ENCODE measurements at regions not wholly inside any gene's neighbourhood (a gene's known extent, or its start where the extent isn't known, plus 50 kb on each side); places are given as distances from the start of the nearest gene placed in this dataset.

DNA sequence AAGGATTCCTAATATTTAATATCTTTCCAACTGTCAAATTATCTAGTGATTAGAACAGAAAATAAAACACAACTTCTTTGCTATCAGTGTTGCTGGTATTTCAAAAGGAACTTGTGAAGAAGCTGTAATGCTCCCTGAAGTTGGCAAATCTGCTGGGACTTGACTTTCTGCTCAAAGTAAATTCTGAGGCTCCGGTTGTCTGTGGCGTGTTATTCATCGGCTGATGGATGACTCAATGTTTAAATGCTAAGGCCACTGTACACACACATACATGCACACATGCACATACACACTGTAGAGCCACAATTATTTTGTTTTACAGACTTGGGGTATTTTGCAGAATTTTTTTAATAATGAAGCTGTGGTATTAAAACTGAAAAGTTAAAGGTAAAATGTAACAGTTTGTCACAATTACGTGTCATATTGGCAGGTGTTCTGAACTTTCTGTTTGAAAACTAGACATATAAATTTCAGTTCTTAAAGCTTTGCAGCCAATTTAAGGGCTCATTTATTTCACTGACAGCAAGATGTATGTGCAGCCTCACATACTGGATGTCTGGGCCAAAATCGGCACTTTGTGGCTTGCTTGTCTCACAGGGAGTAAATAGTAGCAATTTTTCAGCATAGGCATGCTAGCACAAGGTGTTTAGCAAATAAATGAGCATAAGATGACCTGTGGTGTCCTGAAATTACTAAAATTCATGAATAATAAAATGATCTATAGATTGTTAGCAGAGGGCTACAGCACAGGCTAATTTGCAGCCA, 1691.7 kb upstream of the PCDH20 start:
- DNase-seq (ENCODE audit: low spot score), result no peak

DNA sequence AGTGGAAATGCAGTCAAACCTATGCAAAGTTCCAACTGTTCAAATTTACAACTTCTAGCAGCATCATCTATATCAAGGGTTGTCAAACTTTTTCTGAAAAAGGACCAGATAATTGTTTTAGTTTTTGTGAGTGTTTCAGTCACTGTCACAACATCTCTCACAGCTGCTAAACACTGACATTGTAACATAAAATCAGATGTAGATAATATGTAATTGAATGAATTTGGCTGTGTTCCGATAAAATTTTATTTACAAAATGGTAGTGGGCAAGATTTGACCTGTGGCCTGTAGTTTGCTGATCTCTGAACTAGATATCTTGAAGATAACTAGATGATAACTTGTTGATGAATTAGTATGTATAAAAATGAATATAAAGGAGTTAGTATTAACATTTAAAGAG, 1679.1 kb upstream of the PCDH20 start:
- DNase-seq (ENCODE audit: low spot score), result no peak

DNA sequence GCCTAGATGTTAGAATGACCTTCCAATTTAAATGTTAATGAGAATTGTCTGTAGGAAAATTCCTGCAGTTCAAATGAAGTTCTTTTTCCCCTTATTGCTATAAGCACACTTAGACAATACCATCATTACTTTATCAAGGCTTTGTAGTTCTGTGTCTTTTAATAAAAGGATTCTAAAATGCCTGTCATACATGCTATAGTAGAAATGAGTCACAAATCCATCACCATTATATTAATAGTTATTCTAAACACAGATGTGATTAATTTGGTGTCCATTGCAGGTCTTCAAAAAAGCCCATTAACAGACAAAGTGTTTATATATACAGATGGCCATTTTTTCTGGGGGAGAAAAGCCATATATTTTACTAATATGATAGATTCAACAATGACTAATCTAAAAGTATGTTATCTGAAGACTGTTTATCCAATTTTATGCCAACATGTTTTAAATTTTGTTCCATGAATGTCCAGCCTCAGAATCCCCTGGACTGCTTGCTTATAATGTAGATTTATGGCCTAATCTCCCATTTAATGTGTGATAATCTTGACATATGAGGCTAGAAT, 1678.3 kb upstream of the PCDH20 start:
- no peak for DNase-seq (ENCODE audit: low spot score)

DNA sequence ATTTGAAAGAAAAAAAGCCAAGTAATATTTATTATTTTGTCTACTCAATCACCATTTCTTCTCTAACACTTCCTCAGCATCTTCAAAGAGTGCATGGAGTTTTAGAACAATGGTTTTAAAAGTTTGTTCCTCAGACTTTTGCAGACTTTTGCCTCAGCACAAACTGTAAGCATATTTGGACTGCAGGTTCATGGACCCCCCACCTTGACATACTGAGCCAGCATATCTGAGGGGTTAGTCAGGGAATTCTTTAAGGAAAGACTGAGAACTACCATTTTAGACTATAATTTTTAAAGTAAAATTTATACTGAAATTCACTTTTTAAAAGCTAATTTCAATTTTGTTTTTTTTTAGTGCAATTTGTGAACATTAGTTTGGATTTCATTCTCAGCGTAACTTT, 1676.8 kb upstream of the PCDH20 start:
- DNase-seq (ENCODE audit: low spot score), result no peak

DNA sequence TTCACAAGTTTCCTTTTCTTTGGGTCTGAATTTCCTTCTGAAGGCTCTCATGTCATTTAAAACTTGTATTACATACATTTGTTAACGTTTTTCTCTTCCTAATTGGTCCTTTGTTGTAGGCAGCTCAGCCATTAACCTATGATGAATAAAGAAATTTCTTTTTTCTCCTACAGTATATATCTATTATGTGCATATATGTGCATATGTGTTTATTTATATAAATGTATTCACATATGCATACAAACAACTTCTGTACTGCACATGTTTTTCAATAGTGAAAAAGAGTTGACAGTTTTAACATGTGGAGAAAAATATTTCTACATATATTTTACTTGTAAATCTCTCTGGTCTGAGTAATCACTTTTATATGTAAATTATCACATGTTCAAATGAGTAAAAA, 1674.9 kb upstream of the PCDH20 start:
- DNase-seq (ENCODE audit: low spot score), result no peak

DNA sequence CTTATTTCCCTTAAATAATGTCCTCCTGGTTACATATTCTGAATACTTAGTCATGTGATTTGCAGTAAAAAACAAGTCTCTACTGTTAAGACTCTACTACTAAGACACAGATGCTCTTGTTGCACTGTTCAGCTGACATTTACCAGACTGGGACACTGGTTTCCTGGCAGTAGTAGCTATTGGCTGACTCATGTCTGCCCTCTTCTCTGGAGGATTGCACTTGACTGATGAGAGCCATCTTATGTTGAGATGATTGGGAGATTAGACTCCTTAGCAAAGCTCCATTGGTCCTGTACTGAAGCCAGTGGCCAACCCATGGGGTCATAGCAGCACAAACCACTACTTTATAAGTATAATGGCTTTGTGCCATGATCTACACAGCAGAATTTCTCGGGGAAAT, 1672.6 kb upstream of the PCDH20 start:
- no peak for DNase-seq (ENCODE audit: low spot score)

DNA sequence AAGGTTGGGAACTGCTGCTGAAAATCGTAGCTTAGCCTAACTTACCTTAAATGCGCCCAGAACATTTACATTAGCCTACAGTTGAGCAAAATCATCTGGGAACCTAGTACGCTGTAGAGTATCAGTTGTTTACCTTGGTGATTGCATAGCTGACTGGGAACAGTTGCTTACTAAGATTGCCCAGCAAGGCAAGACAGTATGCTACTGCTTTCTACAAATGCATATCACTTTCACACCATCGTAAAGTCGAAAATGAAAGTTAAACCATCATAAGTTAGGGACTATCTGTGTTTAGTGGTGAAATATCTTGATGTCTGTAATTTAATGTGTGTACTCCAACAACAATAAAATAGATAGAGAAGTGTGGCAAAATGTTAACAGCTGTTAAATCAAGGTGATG, 1670.6 kb upstream of the PCDH20 start:
- no peak for DNase-seq (ENCODE audit: low spot score)

DNA sequence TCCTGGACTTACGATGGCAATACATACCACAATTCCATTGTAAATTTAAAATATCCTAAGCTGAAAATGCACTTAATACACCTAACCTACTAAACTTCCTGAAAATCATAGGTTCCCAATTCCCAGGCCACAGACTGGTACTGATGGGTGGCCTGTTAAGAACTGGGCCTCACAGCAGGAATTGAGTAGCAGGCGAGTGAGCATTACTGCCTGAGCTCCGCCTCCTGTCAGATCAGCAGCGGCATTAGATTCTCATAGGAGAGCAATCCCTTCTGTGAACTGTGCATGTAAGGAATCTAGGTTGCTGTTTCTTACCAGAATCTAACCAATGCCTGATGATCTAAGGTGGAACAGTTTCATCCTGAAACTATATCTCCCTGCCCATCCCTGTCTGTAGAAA, 1670.2 kb upstream of the PCDH20 start:
- no peak for DNase-seq (ENCODE audit: low spot score)

DNA sequence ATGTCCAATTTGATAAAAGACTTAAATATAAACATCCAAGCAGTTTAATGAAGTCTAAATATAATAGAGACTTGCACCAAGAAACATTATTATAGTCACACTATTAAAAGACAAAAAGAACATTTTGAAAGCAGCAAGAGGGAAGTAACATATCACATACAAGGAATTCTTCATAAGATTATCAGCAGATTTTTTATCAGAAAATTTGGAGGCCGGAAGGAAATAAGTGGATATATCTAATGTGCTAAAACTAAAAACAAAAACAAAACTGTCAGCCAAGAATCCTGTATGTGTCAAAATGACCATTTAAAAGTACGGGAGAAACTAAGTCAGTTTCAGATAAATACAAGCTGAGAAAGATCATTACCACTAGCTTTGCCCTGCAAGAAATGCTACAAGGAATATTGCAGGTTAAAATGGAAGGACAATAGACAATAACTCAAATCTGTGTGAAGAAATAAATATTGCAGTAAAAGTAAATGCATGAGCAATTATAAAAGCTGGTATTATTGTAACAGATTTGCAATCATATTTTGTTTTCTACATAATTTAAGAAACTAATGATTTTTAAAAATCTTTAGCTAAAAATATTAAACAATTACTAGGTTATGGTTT, 1665.9 kb upstream of the PCDH20 start:
- no peak for DNase-seq (ENCODE audit: low spot score)

DNA sequence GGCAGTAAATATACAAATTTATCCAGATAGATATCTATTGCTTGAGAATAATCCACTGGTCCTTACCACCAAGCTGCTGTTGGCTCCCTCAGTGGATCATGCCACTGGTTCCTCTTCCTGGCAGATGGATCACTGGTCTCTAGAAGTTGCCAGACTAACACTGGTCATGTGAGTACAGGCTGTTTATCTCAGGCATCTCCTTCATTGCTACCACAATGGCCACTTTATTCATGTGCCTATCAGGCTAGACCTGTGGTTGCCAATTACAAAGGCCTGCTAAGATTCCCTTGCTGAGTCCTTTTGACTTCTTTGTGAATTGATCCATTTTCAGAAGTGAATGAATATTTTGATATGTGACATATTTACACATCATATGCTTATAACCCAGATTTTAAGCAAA, 1659.5 kb upstream of the PCDH20 start:
- DNase-seq (ENCODE audit: low spot score), result no peak

DNA sequence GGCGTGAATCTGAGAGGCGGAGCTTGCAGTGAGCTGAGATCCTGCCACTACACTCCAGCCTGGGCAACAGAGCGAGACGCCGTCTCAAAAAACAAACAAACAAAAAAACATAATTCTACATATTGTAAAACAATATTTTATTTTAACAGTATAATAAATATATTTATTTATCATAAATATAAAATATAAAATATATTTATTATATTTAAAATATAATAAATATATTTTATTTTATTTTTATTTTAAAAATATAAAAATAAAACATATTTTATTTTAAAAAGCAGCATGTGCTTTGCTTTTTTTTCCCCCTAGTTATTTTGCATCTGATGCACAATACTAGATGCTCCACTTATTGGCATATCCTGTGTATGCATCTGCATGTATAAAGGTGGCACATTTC, 1634.6 kb upstream of the PCDH20 start:
- no peak for DNase-seq (ENCODE audit: low spot score)

DNA sequence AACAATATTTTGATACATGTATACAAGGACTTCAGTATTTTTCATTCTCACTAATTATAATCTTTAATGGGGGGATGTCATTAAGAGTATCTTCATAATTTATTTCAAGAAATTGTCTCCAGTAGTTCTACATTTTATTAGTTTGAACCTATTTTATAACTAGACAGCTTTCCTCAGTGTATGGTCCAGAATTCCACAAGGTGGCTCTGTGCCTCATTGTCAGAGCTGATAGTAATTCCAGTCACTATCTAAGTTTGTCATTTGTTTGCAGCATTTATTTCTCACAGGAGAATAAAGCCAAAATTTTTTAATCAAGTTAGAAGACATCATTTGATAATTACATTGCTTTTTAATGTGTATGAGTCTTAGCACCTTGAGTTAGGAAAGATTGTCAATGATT, 1633.0 kb upstream of the PCDH20 start:
- no peak for DNase-seq (ENCODE audit: low spot score)

DNA sequence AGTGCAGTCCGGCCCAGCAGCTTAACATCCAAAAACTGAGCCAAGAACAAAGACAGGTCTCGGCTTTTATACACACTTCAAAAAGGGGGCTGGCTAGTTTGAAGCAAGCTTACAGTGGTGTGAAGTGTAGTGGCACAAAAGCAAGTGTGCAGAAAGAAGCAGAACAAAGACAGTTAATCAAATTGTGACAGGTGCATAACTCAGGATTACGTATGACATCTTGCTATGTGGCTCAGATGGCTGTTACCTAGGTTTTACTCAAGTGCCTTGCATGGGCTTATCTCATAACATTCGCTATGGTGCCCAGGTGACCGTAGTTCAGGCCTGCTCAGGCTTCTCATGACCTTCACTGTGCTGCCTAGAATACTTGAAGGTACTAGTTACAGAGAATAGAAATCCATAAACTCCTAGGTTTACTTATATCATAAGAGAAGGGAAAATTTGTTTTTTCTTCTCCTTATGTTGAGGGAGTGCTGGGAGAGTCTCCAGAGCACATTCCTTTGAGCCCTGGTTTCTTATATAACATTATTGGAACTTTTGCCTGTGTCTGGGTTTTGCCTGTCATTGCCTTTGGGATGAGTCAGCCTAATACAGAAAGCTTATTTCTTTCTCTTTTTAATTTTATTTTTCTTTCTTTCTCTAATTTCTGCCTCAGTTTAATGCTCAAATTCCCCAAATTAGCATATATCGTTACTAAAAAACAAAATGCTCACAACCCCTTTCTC, 1629.1 kb upstream of the PCDH20 start:
- no peak for DNase-seq (ENCODE audit: low spot score)

DNA sequence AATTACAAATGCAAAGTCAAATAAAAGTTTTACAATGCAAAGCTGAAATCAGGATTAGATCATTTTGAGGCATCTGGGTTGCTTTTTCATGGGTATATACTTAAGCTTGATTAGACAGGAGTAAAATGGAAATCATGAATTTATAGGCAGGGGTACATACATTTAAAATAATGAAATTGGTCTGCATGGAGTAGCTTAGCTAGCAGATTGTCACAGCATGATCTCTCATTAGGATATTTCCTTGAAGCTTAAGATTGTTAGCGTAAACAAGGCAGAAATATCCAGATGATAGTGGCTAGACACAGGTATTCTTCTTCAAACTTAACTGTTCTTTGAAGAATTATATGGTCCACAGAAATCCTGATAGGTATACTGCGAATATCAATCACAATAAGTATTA, 1627.0 kb upstream of the PCDH20 start:
- DNase-seq (ENCODE audit: low spot score), result no peak

DNA sequence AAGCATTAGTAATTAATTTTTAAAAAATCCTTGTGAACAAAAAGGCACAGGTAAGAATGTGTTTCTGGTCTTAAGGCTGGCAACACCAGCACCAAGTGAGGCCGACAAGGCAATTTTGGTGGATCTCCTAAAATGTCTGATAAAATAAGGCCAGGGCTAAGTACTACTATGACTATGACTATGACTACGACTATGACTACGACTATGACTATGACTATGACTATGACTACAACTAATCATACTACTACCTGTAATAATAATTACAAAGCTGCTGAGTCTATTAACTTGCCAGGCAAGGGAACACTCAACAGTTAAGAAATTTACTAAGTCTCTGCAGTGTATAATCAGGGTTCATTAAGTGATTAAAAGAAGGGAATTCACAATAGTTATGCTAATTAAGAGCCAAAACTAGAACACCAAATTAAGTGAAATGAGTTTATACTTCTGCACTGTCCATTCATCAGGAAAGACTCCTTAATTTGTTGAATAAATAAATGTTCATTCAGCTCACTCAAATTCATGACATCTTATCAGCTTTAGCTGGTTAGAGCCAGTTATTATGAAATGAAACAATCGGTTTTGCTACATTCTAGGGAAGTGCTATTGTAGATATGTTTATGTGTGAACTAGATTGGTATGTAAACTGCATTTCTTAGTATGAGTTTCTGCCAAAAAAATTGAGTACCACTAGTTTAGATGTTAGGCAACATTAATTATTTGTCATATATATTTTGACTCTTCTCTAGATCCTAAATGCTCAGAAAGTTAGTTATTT, 1626.2 kb upstream of the PCDH20 start:
- DNase-seq (ENCODE audit: low spot score), result no peak

DNA sequence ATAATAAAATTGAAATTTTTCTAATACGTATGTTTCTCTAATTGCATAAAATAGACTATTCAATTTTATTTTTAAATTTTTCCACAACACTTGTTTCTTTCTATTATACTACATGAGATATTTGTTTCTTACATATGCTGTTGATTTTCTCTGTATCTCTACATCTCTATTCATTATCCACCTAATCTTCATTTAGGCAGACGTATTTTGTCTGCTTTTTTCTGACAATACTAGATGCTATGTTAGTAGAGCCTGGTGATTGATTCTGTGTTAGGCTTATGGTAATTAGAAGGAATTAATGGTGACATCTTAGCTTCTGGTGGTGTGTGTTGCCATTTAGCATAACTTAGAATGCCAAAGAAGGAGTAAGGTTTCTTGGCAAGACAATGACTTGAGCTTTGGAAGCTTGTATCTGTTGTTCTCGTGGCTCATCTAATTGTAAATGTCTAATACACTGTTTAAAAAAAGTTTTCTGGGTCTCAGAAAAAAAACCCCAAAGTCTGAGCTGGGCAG, 1610.7 kb upstream of the PCDH20 start:
- DNase-seq (ENCODE audit: low spot score), result no peak

DNA sequence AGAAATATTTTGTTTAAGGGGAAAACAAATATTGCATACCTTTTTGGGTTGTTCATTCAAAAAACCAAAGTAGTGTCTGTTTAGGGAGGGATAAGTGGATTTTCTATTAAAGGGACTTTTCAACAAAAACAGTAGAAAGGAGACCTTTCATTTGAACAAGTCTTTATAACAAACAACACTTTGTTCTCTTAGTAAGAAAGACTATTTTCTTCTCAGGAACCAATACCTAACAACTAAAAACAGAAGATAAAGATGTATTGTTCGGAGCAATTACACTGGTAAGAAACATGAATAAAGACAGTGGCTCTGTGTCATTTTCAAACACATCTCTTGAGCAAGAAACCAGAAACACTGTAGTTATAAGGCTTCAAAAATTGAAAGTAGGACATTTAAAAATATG, 1610.1 kb upstream of the PCDH20 start:
- no peak for DNase-seq (ENCODE audit: low spot score)

DNA sequence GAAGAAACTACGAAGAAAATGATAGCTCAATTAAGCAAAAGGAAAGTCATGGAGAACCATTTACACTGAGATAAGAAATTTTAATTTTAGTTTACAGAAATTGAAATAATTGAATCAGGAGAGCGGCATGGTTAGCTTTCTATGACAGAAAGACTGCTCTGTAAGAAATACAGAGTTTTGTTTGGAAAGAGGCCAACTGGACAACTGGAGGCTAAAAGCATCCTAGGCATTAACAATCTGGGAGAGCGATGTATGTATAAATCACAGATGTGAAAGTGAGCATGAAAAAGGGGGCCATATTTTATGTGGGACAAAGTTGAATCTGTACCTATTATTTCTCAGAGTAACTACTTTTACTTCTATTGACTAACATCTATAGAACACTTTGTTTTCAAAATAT, 1608.8 kb upstream of the PCDH20 start:
- DNase-seq (ENCODE audit: low spot score), result no peak

DNA sequence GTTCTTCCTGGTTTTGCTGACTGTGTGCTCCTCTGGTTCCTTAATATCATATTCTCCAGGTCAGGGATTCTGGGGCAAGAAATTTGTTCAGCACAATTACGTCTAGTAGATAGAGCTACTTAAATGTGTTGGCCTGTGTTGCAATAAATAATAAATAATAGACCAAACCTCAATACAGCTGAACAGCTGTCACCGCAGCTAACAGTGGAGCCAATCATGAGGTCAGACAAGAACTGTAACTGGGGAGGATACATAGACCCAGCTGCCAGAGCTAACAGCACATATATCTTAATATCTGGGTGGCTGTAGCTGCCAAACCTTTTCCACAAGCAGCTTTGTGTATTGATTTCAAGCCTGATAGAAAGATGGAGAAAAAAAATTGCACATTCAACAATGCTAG, 1596.3 kb upstream of the PCDH20 start:
- DNase-seq (ENCODE audit: low spot score), result no peak

DNA sequence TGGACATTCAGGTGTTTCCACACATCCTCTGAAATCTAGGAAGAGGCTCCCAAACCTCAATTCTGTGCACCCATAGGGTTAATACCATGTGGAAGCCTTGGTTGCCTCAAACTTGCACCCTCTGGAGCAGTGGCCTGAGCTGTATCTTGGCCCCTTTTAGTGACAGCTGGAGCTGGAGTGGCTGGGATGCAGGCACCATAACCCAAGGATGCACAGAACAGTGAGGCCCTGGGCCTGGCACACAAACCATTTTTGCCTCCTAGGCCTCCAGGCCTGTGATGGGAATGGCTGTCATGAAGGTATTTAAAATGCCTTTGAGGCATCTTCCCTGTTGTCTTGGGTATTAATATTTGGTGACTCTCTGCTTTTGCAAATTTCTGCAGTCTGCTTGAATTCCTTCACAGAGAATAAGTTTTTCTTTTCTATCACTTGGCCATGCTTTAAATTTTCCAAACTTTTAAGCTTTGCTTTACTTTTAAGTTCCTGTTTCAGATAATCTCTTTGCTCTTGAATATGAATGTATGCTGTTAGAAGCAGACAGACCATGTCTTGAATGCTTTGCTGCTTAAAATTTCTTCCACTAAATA, 1594.5 kb upstream of the PCDH20 start:
- no peak for DNase-seq (ENCODE audit: low spot score)

DNA sequence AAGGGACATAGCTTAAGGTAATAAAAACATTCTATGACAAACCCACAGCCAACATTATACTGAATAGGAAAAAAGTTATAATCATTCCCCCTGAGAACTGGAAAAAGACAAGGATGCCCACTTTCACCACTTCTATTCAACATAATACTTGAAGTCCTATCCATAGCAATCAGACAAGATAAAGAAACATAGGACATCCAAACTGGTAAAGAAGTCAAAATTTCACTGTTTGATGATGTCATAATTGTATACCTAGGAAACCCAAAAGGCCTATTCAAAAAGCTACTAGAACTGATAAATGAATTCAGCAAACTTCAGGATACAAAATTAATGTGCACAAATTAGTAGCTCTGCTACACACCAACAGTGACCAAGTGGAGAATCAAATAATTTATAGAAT, 1590.0 kb upstream of the PCDH20 start:
- no peak for DNase-seq (ENCODE audit: low spot score)

DNA sequence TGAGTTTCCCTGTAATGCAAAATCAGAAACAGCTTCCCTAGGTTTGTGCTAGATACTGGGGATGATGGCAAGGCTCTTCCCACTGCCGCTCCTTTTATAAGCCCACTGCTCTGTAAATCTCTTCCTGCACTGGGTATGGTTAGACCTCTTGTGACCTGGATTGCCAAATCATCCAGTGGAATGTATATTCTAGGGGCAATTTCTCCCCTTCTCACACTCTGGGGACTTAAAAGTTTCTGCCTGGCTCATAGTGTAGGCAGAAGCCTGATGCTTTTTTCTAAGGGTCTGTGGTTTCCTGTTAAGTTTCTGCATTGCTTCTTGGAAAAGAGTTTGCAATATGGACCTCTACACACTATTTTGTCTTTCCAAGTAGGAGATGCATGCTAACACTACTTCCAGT, 1582.0 kb upstream of the PCDH20 start:
- no peak for DNase-seq (ENCODE audit: low spot score)
